ENCODE measurements at regions not wholly inside any gene's neighbourhood (a gene's known extent, or its start where the extent isn't known, plus 50 kb on each side); places are given as distances from the start of the nearest gene placed in this dataset.

GRCh38 chr5:168125445-168126199 lies 165.8 kb upstream of the WWC1 start:
- TF ChIP-seq ZNF550 (CRISPR knock-in tag; IDR thresholded peaks at IDR 0.05; ENCODE audit: borderline replicate concordance) (no peak), GMEB1 (CRISPR knock-in tag; IDR thresholded peaks at IDR 0.05; ENCODE audit: borderline replicate concordance) (no peak), ZNF770 (CRISPR knock-in tag; IDR thresholded peaks at IDR 0.05) (no peak), ZNF430 (CRISPR knock-in tag; IDR thresholded peaks at IDR 0.05) (no peak), KLF16 (CRISPR knock-in tag; IDR thresholded peaks at IDR 0.05) (no peak), CTCF (CRISPR knock-in tag; IDR thresholded peaks at IDR 0.05) (no peak), IKZF1 (IDR thresholded peaks at IDR 0.05) (no peak), REST (IDR thresholded peaks at IDR 0.05; ENCODE audit: borderline replicate concordance in 1 of 2, low read depth in 1 of 2, low read length in 2 of 2) (no peak), BHLHE40 (IDR thresholded peaks at IDR 0.05; ENCODE audit: low read length) (no peak)
